IPS-15b (cell line): ENCODE measurements at regions not wholly inside any gene's neighbourhood (a gene's known extent, or its start where the extent isn't known, plus 50 kb on each side); places are given as distances from the start of the nearest gene placed in this dataset.

Experiments used
- H3K27me3 ChIP-seq: one replicate; pipeline ENCODE4 v1.6.1; 2013; ENCODE audit warnings: low read length; ENCODE audit not compliant: control insufficient read depth, insufficient read depth
- H3K36me3 ChIP-seq: one replicate; pipeline ENCODE4 v1.6.1; 2013; ENCODE audit warnings: low read length; ENCODE audit not compliant: control insufficient read depth, insufficient read depth
- H3K4me1 ChIP-seq: one replicate; pipeline ENCODE4 v1.6.1; 2013; ENCODE audit warnings: mild to moderate bottlenecking, low read length; ENCODE audit not compliant: control insufficient read depth, insufficient read depth
- H3K4me3 ChIP-seq: one replicate; pipeline ENCODE4 v1.5.1; 2013; ENCODE audit warnings: low read depth, low read length
- H3K9ac ChIP-seq: one replicate; pipeline ENCODE4 v1.6.1; 2013; ENCODE audit warnings: low read depth, mild to moderate bottlenecking, low read length
- H3K9me3 ChIP-seq: one replicate; pipeline ENCODE4 v1.6.1; 2013; ENCODE audit warnings: mild to moderate bottlenecking, low read length; ENCODE audit not compliant: control insufficient read depth, insufficient read depth

GRCh38 chr10:1923998-1924397 lies 186.7 kb upstream of the ADARB2 start:
- Histone ChIP-seq H3K4me1 (no peaks in the 10 kb centered on the region), H3K9ac (no peak overlapping the region), H3K9me3 (no peaks in the 10 kb centered on the region), H3K4me3 (no peak overlapping the region), H3K36me3 (no peaks in the 10 kb centered on the region), H3K27me3 (no peaks in the 10 kb centered on the region)

- no peaks in the 10 kb centered on the region for H3K9me3 ChIP-seq
- no peaks in the 10 kb centered on the region for H3K4me1 ChIP-seq
- no peaks in the 10 kb centered on the region for H3K36me3 ChIP-seq
- H3K4me3 ChIP-seq = no peak overlapping the region
- no peaks in the 10 kb centered on the region for H3K27me3 ChIP-seq
- H3K9ac ChIP-seq = no peak overlapping the region
These were observed 186.3 kb upstream of the ADARB2 start for GRCh38 chr10:1923586-1923985.

DNA sequence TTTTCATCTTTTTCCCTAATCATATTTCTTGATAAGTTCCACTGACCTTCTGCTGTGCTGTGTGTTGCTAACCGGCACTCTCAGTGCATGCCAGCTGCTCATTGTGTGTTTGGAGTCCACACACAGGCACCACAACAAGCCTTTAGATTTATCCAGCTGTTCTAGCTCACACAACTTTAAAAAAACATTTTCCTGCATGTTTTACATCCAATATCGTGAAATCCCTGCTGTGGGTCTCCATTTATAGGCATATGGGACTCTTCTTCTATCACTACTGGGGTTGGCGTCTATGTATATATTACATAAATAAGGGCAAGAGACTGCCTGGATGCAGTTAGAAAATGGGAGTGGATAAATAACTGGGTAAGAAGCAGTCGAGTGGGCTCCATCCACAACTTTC lies 183.6 kb upstream of the ADARB2 start:
- Histone ChIP-seq H3K27me3 (no peaks in the 10 kb centered on the region), H3K9me3 (no peaks in the 10 kb centered on the region), H3K4me3 (no peak overlapping the region), H3K36me3 (no peaks in the 10 kb centered on the region), H3K9ac (no peak overlapping the region), H3K4me1 (no peaks in the 10 kb centered on the region)

DNA sequence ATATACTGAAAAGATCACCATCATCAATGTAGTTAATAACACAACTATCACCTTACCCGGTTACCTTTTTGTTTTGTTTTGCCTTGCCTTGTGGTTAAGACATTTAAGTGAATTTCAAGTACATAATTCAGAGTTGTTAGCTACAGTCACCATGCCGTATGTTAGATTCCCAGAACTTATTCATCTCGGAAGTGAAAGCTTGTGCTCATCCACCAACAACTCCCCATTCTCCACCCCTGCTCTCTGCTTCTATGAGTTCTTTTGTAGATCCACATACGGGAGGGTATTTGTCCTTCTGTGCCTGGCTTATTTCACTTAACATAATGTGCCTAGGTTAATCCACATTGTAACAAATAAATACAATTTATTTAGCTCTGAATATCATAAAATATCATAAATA lies 182.8 kb upstream of the ADARB2 start:
- H3K4me1 ChIP-seq = no peaks in the 10 kb centered on the region
- H3K9ac ChIP-seq = no peak overlapping the region

GRCh38 chr10:1911771-1912170 lies 174.4 kb upstream of the ADARB2 start:
- Histone ChIP-seq H3K27me3 (no peaks in the 10 kb centered on the region), H3K9me3 (no peaks in the 10 kb centered on the region), H3K9ac (no peak overlapping the region), H3K36me3 (no peaks in the 10 kb centered on the region), H3K4me3 (no peak overlapping the region), H3K4me1 (no peaks in the 10 kb centered on the region)

More for the DNA sequence above, 182.8 kb upstream of the ADARB2 start:
- Histone ChIP-seq H3K9me3 (no peaks in the 10 kb centered on the region), H3K36me3 (no peaks in the 10 kb centered on the region), H3K27me3 (no peaks in the 10 kb centered on the region), H3K4me3 (no peak overlapping the region)

DNA sequence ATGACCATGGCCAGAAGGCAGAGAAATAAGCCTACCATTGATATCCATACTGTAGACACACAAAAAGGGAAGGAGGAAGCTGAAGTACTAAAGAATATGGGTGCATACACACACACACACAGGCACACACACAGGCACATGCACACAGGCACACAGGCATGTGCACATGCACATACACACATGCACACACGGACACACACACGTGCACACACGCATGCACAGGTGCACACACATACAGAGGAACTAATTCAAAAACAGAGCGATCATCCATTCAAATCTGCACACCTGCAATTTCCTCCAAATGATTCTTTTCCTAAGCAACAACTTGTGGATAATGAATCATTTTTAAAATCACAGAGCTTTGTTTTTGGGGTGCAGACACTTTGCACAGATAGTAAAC lies 166.7 kb upstream of the ADARB2 start:
- Histone ChIP-seq H3K9ac (no peak overlapping the region), H3K4me3 (no peak overlapping the region), H3K4me1 (no peaks in the 10 kb centered on the region), H3K9me3 (no peaks in the 10 kb centered on the region), H3K36me3 (no peaks in the 10 kb centered on the region), H3K27me3 (no peaks in the 10 kb centered on the region)

GRCh38 chr10:1896153-1896552 lies 158.8 kb upstream of the ADARB2 start:
- H3K9ac ChIP-seq = no peak overlapping the region
- no peaks in the 10 kb centered on the region for H3K36me3 ChIP-seq
- H3K9me3 ChIP-seq = no peaks in the 10 kb centered on the region
- no peaks in the 10 kb centered on the region for H3K27me3 ChIP-seq
- H3K4me3 ChIP-seq = no peak overlapping the region
- no peaks in the 10 kb centered on the region for H3K4me1 ChIP-seq

DNA sequence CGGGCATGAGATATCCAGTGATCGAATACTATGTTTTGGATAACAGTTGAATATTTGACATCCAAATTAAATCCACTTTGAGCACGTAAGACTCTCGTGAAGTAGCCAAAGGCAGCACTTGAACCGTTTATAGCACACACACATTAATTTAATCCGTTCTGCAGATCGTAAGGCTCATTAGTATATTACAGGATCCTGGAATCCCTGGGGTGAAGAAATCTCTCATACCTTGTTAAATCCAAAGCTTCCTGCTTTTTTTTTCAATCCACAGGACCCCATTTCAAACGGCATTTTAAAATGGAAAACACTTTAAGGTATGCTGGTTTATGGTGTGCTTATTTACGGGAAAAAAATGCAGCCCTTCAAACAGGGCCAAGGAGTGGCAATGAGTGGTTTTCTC lies 158.4 kb upstream of the ADARB2 start:
- no peaks in the 10 kb centered on the region for H3K27me3 ChIP-seq
- no peaks in the 10 kb centered on the region for H3K36me3 ChIP-seq
- H3K9ac ChIP-seq = no peak overlapping the region
- no peak overlapping the region for H3K4me3 ChIP-seq
- no peaks in the 10 kb centered on the region for H3K9me3 ChIP-seq
- no peaks in the 10 kb centered on the region for H3K4me1 ChIP-seq

GRCh38 chr10:1894912-1895311 lies 157.6 kb upstream of the ADARB2 start:
- Histone ChIP-seq H3K4me3 (no peak overlapping the region), H3K27me3 (no peaks in the 10 kb centered on the region), H3K36me3 (no peaks in the 10 kb centered on the region), H3K9ac (no peak overlapping the region), H3K4me1 (no peaks in the 10 kb centered on the region), H3K9me3 (no peaks in the 10 kb centered on the region)

DNA sequence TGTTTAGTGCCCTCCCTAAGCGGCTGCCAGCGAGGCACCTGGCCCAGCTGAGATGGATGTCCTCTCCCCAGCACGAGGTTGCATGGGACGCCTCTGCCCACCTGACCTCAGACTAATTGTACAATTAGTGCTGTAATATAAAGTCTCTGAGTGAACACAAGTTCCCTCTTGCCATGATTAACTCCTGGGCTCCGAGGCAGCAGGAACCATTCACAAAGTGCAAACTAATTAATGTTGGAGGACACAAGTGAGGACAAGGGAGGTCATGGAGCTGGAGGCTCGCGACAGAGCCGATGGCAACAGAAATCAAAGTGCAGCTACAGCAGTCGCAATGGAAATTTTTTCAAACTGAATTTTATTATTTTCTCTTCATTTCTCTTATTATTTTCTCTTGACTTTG lies 156.6 kb upstream of the ADARB2 start:
- no peak overlapping the region for H3K4me3 ChIP-seq
- H3K4me1 ChIP-seq = no peaks in the 10 kb centered on the region
- no peaks in the 10 kb centered on the region for H3K36me3 ChIP-seq
- no peak overlapping the region for H3K9ac ChIP-seq
- H3K27me3 ChIP-seq = no peaks in the 10 kb centered on the region
- no peaks in the 10 kb centered on the region for H3K9me3 ChIP-seq

- H3K9me3 ChIP-seq = no peaks in the 10 kb centered on the region
- no peaks in the 10 kb centered on the region for H3K27me3 ChIP-seq
- H3K9ac ChIP-seq = no peak overlapping the region
- H3K36me3 ChIP-seq = no peaks in the 10 kb centered on the region
- no peak overlapping the region for H3K4me3 ChIP-seq
- no peaks in the 10 kb centered on the region for H3K4me1 ChIP-seq
These were observed 148.7 kb upstream of the ADARB2 start for GRCh38 chr10:1886039-1886438.

DNA sequence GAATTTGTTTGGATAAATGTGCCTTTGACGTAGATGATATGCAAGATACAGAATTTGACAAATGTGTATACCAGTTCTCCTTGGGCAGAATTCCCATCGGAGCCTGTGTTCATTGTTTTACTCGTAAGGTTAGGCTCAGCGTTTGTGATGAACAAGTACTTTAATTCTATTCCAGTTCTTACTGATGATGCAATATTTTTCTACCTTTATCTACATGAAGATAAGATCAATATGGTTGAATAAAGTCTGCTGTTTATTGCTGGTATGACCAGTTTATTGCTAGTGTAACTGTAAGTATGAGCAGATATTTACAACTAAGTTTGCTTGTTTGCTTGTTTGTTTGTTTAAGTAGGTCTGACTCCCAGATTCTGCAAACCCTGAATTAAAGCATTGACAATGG lies 145.4 kb upstream of the ADARB2 start:
- Histone ChIP-seq H3K36me3 (no peaks in the 10 kb centered on the region), H3K9me3 (no peaks in the 10 kb centered on the region), H3K4me3 (no peak overlapping the region), H3K27me3 (no peaks in the 10 kb centered on the region), H3K4me1 (no peaks in the 10 kb centered on the region), H3K9ac (no peak overlapping the region)

DNA sequence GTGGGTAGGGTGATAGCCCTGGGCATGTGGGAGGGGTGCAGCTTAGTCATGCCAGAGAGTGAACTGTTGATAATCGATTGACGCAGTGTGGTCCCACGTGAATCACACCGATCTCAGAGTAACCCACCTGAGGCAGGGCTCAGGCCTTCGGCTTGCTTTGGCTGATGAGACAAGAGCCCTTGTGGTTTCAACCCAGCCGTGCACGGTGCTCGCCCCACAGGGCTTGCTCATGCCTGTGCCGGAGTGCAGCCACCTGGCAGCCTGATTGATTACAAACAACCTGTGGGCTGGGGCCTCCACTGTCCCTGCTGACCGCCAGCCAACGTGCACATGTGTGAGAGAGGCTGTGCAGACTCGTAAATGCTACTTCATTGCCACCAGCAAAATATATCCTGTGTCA lies 144.9 kb upstream of the ADARB2 start:
- H3K36me3 ChIP-seq = no peaks in the 10 kb centered on the region
- no peak overlapping the region for H3K9ac ChIP-seq
- H3K4me1 ChIP-seq = no peaks in the 10 kb centered on the region
- H3K27me3 ChIP-seq = no peaks in the 10 kb centered on the region
- no peak overlapping the region for H3K4me3 ChIP-seq
- no peaks in the 10 kb centered on the region for H3K9me3 ChIP-seq
